ENCODE measurements at regions not wholly inside any gene's neighbourhood (a gene's known extent, or its start where the extent isn't known, plus 50 kb on each side); places are given as distances from the start of the nearest gene placed in this dataset.
"Not testable (repeated sequence)": the region's sequence is repeated elsewhere in the genome, so short reads cannot be mapped to it uniquely, and the experiment has no call there.

DNA sequence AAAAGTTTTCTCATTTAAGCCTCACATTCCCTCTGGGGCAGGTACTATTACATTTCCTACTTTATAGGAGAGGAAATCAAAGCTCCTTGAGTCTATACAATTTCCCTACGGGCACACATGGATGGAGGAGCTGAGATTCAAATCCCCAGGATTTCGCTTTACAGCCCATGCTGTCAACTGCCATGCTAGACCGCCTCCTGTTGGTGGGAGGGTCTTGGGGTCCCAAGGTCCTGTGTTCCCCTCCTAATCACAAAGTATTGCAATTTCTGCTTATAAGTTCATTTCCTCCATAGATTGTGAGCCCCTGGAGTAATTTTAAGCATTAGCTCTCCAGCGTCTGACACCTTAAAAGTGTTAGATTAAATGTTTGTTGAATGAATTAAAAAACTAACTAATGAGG is 95.9 kb upstream of the SMARCA2 start:
- no peak for DNase-seq (ENCODE audit: low read depth in 2 of 2)

GRCh38 chr9:1920386-1920785 is 94.8 kb upstream of the SMARCA2 start:
- no peak for DNase-seq (ENCODE audit: low read depth in 2 of 2)

DNA sequence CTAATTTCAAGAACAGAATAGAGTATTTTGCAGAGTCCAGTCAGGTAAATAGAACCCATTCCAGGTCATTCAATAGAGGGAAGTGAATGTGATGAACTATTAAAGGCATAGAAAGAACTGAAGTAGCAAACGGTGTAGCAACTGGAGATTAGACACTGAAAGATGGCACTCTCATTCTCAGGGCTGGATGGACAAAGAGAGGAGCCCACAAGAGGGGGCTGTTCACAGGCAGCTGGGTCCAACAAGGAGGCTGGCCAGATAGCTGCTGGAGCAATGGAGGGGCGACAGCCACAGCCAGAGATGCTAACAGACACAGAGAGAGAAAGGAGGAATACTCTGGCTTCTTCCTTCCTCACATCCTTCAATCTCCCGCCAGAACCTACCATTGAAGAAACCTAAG is 93.1 kb upstream of the SMARCA2 start:
- no peak for DNase-seq (ENCODE audit: low read depth in 2 of 2)

GRCh38 chr9:1927546-1927945 is 87.6 kb upstream of the SMARCA2 start:
- DNase-seq (ENCODE audit: low read depth in 2 of 2) = no peak

DNA sequence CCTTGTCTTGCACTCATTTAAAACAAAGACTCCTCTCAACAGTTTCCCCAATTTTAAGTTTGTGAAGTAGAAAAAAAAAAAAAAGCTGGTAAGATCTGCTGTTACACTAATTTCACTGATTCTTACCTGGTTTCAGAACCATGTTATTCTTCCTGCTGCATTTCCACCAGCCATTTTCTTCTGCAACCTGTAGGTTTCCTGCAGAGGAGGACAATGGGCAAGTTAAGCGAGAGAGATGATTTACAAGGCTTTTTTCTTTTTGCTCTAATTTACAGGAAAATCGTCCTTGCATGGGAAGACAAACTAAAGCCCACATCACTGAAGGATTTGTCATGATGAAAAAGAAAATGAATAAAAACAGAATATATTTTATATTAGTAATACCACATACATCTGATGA is 86.0 kb upstream of the SMARCA2 start:
- DNase-seq (ENCODE audit: low read depth in 2 of 2) = no peak

DNA sequence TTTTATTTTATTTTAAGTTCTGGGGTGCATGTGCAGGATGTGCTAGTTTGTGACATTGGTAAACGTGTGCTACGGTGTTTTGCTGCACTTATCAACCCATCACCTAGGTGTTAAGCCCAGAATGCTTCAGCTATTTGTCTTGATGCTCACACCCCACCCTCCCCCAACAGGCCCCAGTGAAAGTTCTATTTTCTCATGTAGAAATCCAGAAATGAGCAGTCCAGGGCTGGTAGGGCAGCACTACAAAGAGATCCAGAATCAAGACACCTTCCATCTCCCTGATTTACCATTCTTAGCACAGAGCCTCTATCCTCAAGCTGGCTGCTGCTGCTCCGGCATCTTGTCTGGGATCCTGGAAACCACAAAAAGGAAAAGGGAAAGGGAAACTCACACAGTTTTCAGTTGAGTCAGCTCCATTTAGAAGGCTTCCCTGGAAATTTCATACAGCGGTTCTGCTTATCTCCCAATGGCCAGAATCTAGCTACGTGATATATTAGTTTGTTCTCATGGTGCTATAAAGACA is 85.4 kb upstream of the SMARCA2 start:
- no peak for DNase-seq (ENCODE audit: low read depth in 2 of 2)

GRCh38 chr9:1930245-1930736 is 84.9 kb upstream of the SMARCA2 start:
- DNase-seq (ENCODE audit: low read depth in 2 of 2) = not testable (repeated sequence)

DNA sequence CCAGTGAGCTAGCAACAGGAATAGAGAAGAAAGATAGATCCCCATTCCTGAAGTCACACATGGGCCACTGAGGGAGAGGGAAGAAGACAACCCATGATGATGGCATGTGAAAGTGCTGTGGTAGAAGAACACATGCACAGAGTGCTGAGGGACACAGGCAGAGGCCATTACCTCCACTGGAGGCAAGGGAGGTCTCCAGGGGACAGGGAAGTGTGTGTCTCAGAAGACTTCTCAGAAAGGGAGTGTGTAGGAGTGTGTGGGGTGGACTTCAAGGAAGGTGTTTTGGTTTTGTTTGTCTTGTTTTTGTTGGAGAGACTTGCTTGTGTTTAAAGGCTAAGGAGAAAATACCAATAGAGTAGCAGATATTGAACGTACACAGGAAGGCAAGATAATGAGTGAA is 77.0 kb upstream of the SMARCA2 start:
- no peak for DNase-seq (ENCODE audit: low read depth in 2 of 2)

GRCh38 chr9:1938675-1939170 is 76.4 kb upstream of the SMARCA2 start:
- DNase-seq (ENCODE audit: low read depth in 2 of 2) = no peak

DNA sequence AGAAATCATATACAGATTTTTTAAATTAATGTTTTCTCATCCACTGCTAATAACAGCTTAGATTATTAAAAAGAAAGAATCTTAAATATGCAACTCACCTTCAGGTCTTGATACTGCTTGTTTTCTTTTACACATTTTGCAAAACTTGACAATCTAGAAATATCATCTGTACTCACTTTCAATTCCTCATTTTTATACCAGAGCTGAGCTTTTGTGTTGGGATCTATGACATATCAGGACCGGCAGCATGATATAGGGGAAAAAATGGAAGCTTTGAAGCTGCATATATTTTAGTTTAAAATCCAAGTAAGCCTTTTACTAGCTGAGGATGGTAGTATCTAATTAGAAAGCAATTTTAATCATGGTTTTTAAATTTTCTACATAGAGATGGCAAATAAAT is 75.7 kb upstream of the SMARCA2 start:
- DNase-seq (ENCODE audit: low read depth in 2 of 2) = no peak

DNA sequence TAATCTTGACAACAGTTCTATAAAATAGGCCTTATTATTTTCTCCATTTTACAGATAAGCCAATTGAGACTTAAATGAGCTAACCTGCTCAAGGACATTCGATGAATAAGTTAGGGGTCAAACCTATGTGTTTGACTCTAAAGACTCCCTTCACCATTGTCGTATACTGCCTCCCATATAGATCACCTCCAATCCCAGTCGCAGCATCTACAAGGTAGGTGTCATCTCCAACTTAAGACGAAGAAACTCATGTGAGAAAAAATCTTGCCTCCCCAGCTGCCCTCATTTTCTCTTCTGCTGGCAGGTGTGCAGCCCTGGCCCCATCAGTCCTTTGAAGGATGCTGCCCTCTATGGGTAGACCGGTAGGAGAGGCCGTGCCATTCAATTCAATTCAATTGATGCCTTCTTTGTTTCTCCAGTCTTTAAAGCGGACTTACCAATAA is 75.2 kb upstream of the SMARCA2 start:
- no peak for DNase-seq (ENCODE audit: low read depth in 2 of 2)

DNA sequence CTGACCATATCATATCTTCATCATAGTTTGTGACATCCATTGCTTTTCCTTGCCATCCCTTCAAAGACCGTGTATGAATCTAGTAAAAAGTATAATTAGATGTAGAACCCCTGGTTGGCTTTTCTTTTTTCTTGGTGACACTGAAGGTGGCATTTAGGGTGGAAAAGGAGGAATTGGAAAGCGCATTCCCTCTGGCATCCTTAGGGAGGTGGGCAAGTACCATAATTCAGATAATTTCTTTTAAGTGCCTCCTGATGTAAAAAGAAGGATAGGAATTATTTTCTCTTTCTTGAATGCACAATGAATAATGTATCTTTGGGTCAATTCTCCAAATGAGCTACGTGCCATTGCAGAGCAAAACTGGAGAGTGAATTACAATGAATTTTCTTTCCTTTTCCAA is 73.2 kb upstream of the SMARCA2 start:
- DNase-seq (ENCODE audit: low read depth in 2 of 2) = no peak

- DNase-seq (ENCODE audit: low read depth in 2 of 2) = no peak
Measured at GRCh38 chr9:1946526-1947283, 68.4 kb upstream of the SMARCA2 start.

DNA sequence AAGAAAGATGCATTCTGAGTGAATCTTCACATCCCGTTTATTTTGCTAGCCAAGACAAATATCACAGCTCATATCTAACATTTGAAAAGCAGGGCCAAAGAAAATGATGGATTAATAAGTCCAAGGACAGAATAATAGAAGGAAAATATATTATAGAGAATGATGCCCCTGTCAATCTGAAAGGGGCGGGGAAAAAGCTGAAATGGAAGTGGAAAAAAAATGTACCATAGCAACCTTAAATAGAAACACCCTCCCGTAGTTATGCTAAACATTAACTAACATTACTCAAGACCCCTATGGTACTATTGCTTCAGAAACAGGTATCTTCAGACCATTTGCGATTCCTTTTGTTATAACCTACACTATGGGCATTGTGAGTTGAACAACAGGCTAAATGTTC is 67.7 kb upstream of the SMARCA2 start:
- DNase-seq (ENCODE audit: low read depth in 2 of 2) = no peak

DNA sequence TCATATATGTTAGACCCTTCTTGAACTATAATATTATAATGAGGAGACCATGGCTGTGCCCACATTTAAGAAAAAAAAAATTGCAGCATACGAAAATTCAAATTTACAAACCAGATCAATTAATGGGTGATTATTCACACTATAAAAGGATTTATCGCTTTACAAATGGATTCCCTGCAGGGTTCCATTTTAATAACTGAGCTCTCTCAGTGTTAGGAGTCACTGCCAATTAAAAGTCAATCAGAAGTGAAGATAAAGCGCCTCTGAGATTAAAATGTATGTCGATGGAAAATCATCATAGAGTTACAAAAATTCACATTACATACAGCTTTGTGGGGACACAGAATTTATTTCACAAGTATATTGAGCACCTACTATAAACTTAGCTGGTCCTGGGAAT is 66.6 kb upstream of the SMARCA2 start:
- DNase-seq (ENCODE audit: low read depth in 2 of 2) = no peak

- no peak for DNase-seq (ENCODE audit: low read depth in 2 of 2)
Measured at GRCh38 chr9:1951446-1951845, 63.7 kb upstream of the SMARCA2 start.

GRCh38 chr9:1952001-1952400 is 63.1 kb upstream of the SMARCA2 start:
- no peak for DNase-seq (ENCODE audit: low read depth in 2 of 2)

- no peak for DNase-seq (ENCODE audit: low read depth in 2 of 2)
Measured at GRCh38 chr9:1954238-1954637, 60.9 kb upstream of the SMARCA2 start.

GRCh38 chr9:1956958-1957357 is 58.2 kb upstream of the SMARCA2 start:
- no peak for DNase-seq (ENCODE audit: low read depth in 2 of 2)

GRCh38 chr9:1957856-1958255 is 57.3 kb upstream of the SMARCA2 start:
- DNase-seq (ENCODE audit: low read depth in 2 of 2) = no peak

DNA sequence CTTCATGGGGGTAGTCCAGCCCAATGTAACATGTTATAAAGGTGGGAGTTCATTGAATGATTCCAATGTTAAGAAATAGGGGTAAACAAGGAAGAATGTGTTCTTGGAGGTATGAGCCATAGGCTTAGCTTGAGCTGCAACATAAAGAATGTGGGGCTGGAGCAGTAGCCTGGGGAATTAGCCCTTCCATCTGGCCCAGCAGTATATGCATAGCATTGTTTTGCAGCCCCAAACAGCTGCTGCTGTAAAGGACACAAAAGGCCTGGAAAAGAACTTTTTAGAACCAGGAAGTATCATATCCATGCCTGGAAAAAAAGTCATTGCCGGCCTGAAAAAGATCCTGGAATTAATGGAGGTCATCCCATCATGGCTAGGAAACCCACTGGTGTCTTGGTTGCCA is 55.8 kb upstream of the SMARCA2 start:
- no peak for DNase-seq (ENCODE audit: low read depth in 2 of 2)

DNA sequence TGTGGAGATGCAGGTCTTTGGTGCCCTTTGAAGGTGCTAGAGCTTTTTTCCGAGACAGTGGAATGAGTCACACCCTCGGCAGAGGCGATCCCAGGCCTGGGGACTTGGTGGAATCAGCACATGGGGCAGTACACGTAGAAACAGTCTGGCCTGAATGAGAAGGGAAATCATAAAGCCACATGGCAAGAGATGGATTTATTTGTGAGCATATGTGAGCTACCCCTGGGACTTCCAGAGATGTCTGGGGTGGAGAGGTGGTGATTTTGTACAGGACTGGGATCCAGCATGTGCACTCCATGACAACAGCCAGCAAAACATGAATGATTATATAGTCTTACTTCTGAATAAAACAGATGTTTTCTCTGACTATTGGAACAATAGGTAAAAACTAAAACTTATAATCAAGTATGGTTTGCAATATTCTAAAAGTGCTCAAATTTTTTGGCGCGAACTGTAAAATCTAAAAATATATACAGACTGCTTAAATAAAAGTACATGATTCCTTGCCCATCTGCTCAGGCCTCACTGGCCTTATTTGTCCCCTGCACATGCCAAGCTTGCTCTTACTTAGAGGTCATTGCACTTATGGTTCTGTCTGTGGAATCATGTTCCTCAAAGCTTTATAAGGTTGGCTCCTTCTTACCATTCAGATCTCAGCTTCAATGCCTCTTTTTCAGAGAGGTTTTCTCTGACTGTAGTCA is 54.7 kb upstream of the SMARCA2 start:
- no peak for DNase-seq (ENCODE audit: low read depth in 2 of 2)

DNA sequence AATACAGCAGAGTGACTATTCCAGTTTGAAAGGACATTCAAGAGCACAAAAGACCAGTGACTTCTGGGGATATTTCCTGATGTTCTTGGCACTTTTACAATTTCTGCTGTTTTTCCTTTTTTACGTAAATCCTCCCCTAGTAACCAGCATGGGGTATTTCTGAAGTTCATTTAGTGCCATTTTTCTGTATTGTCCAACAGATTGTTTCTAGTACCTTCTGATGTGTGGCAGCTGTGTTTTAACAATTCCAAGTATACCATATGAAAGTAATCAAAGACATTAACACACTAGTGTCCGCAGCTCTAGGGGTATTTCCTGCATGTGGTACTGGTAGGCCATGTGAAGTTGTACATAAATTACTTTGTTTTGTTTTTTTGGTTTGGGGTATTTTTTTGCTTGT is 53.0 kb upstream of the SMARCA2 start:
- no peak for DNase-seq (ENCODE audit: low read depth in 2 of 2)
